NCI-H2029 (cell line): ENCODE measurements at regions not wholly inside any gene's neighbourhood (a gene's known extent, or its start where the extent isn't known, plus 50 kb on each side); places are given as distances from the start of the nearest gene placed in this dataset.
"Not testable (repeated sequence)": the region's sequence is repeated elsewhere in the genome, so short reads cannot be mapped to it uniquely, and the experiment has no call there.

ENCODE experiments used
- DNase-seq: peaks from one replicate; lab custom pipeline; 2025; lab: John Stamatoyannopoulos, UW

DNA sequence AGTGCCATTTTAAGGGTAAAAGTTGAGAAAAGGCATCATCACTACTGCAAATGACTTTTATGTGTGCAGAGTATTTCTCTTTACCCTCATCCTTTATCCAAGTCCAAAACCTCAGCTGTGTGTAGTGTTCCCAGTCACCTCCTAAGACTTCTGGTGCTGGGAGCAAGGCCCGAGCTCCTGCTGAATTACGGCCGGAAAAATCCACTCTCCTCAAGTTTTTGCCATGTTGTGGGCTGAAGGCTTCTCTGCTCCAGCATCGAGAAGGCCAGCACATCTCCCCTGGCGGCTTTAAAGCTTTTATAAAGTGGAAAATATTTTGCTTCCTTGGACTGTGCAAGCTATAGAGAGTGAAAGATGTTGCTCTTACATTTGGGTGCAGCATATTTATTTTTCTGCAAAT is 153.2 kb upstream of the THBS2 start:
- DNase-seq: no peak

DNA sequence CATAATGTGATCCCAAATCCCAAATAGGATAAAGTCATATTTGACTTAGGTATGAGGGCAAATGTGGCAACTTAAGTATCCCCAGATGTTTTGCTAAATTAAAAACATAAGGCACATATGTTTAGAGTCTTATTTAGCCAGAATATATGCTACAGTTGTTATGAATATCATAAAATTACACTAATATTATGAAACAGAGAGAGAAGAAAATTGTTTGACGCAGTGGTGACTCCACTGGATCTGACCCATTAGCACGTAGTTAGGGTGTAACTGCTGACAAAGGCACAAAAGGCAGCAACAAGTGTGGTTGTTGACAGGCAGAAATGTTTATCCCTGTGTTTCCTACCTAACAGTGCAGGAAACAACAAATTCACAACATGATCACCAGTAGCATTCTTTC is 152.4 kb upstream of the THBS2 start:
- DNase-seq: no peak

GRCh38 chr6:169404828-169405227 is 151.2 kb upstream of the THBS2 start:
- DNase-seq: no peak

GRCh38 chr6:169398342-169399105 is 144.9 kb upstream of the THBS2 start:
- no peak for DNase-seq

GRCh38 chr6:169397684-169398083 is 144.0 kb upstream of the THBS2 start:
- DNase-seq: no peak

- DNase-seq: no peak
Observed at GRCh38 chr6:169396554-169397163, 143.0 kb upstream of the THBS2 start.

- DNase-seq: not testable (repeated sequence)
Observed at GRCh38 chr6:169396009-169396539, 142.4 kb upstream of the THBS2 start.

DNA sequence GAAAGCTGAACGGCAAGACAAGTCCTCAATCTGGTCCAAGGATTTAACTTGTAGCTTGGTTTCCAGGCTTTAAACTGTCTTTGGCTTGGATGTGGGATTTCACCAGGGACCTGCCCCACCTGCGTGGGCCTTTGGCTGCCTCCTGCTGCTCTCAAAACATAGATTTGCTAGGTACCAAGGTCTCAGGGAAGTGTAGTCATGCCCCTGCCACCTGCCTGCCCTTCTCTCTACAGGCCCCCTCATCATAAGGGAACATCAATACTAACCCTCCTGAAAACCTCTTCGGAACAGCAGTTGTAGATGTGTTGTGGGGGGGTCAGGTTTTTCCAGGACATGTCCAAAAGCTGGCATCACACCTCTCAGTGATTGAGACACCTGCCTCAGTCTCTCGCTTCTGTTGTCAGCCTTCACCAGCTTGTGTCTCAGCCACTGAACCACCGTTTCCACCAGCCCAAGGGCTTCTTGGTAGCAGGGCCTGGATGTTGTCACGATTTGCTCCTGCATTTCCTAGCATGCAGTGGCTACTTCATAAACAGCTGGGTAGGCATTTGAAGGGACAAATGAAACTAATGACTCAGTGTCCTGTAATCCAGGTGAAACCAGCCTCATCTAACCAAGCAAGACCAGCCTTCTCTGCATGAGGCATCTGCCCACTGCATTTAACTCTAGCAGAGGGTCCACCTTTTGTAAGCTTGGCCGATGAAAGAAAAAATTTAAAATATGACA is 141.6 kb upstream of the THBS2 start:
- DNase-seq: no peak

- no peak for DNase-seq
Observed at GRCh38 chr6:169393753-169394152, 140.1 kb upstream of the THBS2 start.

- DNase-seq: no peak
Observed at GRCh38 chr6:169391473-169392071, 137.9 kb upstream of the THBS2 start.

DNA sequence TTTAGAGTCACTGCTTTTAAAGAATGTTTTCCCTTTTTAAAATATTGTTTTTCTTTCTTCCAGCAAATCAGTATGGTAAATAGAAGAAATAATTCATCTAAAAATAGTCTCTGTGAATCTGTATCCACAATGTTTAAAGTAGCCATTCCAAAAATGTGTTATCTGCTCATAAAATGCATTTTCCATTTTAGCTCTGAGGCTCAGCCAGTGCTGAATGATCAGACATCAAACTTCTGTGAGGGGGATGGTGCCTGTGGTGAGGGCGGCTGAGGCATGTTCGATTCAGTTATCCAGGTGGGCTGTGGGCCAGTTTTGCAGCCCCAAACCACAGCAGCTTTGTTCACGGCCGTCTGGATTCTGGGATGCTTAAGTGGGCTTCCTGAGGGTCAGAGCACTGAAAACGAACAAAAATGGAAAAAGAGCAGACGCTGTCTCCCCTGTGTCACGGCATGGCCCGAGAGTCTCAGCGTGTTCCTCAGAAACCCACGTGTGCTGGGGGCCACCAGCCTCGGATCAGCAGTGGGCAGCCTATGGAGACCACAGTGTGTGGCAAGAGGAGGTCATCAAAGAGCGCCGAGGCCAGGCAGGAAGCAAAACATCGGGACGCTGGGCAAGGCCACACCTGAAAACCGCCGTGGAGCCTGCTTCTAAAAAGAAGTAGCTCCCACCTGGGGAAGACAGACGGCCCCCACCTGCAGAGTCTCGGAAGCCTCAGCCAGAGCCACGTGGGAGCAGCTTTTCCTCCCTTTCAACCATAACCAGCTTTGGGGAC is 134.9 kb upstream of the THBS2 start:
- no peak for DNase-seq

GRCh38 chr6:169387809-169388383 is 134.2 kb upstream of the THBS2 start:
- no peak for DNase-seq

- no peak for DNase-seq
Observed at GRCh38 chr6:169386411-169387057, 132.9 kb upstream of the THBS2 start.

- no peak for DNase-seq
Observed at GRCh38 chr6:169385237-169385880, 131.7 kb upstream of the THBS2 start.

GRCh38 chr6:169384291-169384690 is 130.6 kb upstream of the THBS2 start:
- no peak for DNase-seq

GRCh38 chr6:169383265-169383664 is 129.6 kb upstream of the THBS2 start:
- DNase-seq: no peak

- no peak for DNase-seq
Observed at GRCh38 chr6:169382735-169383134, 129.1 kb upstream of the THBS2 start.

- no peak for DNase-seq
Observed at GRCh38 chr6:169381988-169382387, 128.3 kb upstream of the THBS2 start.

- no peak for DNase-seq
Observed at GRCh38 chr6:169380493-169380892, 126.8 kb upstream of the THBS2 start.

DNA sequence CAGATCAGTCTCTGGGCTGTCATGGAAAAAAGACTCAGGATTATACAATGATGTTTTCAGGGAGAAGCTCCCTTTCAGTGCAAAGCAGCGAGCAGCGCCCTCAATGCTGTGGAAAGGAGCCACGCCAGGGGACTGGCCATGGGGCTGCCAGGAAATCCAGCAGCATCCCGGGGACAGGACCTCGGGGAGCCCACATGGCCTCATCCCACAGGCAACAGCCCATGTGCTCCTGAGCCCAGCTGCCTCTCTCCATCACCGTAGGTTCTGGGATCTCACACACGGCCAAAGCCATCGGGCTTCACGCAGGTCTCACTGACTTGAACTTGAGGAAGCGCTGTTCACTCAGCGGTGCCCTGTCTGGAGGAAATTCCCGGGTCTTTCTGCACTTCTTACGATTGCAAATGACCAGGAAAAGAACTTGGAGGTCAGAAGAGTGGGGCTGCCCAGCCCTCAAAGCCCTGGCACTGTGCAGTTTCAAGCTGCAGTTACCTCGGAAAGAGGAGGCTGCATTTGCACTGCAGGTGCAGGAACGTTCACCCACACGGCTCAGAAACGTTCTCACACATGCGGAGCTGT is 125.9 kb upstream of the THBS2 start:
- DNase-seq: no peak
